ENCODE measurements at regions not wholly inside any gene's neighbourhood (a gene's known extent, or its start where the extent isn't known, plus 50 kb on each side); places are given as distances from the start of the nearest gene placed in this dataset.
"Not testable (repeated sequence)": the region's sequence is repeated elsewhere in the genome, so short reads cannot be mapped to it uniquely, and the experiment has no call there.

GRCh38 chr5:83857341-83857740, 136.7 kb upstream of the HAPLN1 start:
- H3K79me2 ChIP-seq (ENCODE audit: low read length), result no peaks in the 10 kb centered on the region
- no peak overlapping the region for H3K27ac ChIP-seq (ENCODE audit: low read length)
- no peak overlapping the region for H2AFZ ChIP-seq (ENCODE audit: low read length)
- no peak overlapping the region for H3K4me3 ChIP-seq (ENCODE audit: low read length)
- CTCF ChIA-PET, result no interaction called here
- POLR2A ChIA-PET (ENCODE audit: unreplicated experiment), result no interaction called here
- H3K9ac ChIP-seq (ENCODE audit: low read length), result no peak overlapping the region
- no peaks in the 10 kb centered on the region for H3K4me1 ChIP-seq (ENCODE audit: insufficient read depth, low read length)
- H3K4me2 ChIP-seq (ENCODE audit: low read length), result no peak overlapping the region
- no peaks in the 10 kb centered on the region for H3K9me3 ChIP-seq (ENCODE audit: low read length)
- ATAC-seq, result no peak
- no peaks in the 10 kb centered on the region for H3K27me3 ChIP-seq (ENCODE audit: low read length)
- TF ChIP-seq EZH2 (IDR thresholded peaks at IDR 0.05; ENCODE audit: low read length, unreplicated experiment), result no peak
- TF ChIP-seq CTCF (conservative IDR thresholded peaks at IDR 0.05; ENCODE audit: low read depth, low read length), result no peak
- TF ChIP-seq EZH2phosphoT487 (IDR thresholded peaks at IDR 0.05; ENCODE audit: borderline replicate concordance, low read length), result no peak
- H4K20me1 ChIP-seq (ENCODE audit: low read length), result no peaks in the 10 kb centered on the region
- intact Hi-C loops (cut with micrococcal nuclease), result no loop called here
- no peak for DNase-seq
- no peaks in the 10 kb centered on the region for H3F3A ChIP-seq (ENCODE audit: low read length, unreplicated experiment)
- H3K36me3 ChIP-seq (ENCODE audit: low read depth, low read length), result no peaks in the 10 kb centered on the region
- H3K9me2 ChIP-seq (replicated peaks; ENCODE audit: low read length), result no peaks in the 10 kb centered on the region
- BruUV-seq (replicated peaks), result no TSS peak

DNA sequence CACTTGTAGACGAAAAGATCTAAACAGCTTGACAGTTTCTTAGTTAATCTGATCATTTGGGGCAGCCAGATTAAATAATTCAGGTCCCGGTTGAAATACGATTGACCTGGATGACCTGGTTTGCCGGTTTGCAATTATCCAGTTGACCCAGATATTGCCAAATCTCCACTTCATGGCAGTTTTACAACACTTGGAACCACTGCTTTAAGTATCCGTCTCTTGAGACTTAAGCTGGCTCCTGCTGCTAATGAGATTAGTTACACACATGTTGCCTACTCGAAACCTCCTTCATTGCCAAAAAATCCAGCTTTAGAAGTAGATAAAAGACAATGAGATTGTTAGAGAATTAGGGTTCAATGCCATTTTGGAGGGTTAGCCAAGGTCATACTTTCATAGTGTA, 136.2 kb upstream of the HAPLN1 start:
- TF ChIP-seq CTCF (conservative IDR thresholded peaks at IDR 0.05; ENCODE audit: low read depth, low read length) (no peak), EZH2phosphoT487 (IDR thresholded peaks at IDR 0.05; ENCODE audit: borderline replicate concordance, low read length) (no peak), EZH2 (IDR thresholded peaks at IDR 0.05; ENCODE audit: low read length, unreplicated experiment) (no peak)
- no peak for ATAC-seq
- POLR2A ChIA-PET (ENCODE audit: unreplicated experiment), result no interaction called here
- intact Hi-C loops (cut with micrococcal nuclease), result no loop called here
- Histone ChIP-seq H4K20me1 (ENCODE audit: low read length) (no peaks in the 10 kb centered on the region), H3K9ac (ENCODE audit: low read length) (no peak overlapping the region), H3K9me2 (replicated peaks; ENCODE audit: low read length) (no peaks in the 10 kb centered on the region), H3K36me3 (ENCODE audit: low read depth, low read length) (no peaks in the 10 kb centered on the region), H3K4me2 (ENCODE audit: low read length) (no peak overlapping the region), H3F3A (ENCODE audit: low read length, unreplicated experiment) (no peaks in the 10 kb centered on the region), H3K79me2 (ENCODE audit: low read length) (no peaks in the 10 kb centered on the region), H3K4me3 (ENCODE audit: low read length) (no peak overlapping the region), H2AFZ (ENCODE audit: low read length) (no peak overlapping the region), H3K4me1 (ENCODE audit: insufficient read depth, low read length) (no peaks in the 10 kb centered on the region), H3K27me3 (ENCODE audit: low read length) (no peaks in the 10 kb centered on the region), H3K27ac (ENCODE audit: low read length) (no peak overlapping the region), H3K9me3 (ENCODE audit: low read length) (no peaks in the 10 kb centered on the region)
- CTCF ChIA-PET, result no interaction called here
- no TSS peak for BruUV-seq (replicated peaks)
- DNase-seq, result no peak

DNA sequence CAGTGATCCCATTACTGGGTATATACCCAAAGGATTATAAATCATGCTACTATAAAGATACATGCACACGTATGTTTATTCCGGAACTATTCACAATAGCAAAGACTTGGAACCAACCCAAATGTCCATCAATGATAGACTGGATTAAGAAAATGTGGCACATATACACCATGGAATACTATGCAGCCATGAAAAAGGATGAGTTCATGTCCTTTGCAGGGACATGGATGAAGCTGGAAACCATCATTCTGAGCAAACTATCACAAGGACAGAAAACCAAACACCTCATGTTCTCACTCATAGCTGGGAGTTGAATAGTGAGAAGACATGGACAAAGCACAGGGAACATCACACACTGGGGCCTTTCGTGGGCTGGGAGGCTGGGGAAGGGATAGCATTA, 129.8 kb upstream of the HAPLN1 start:
- POLR2A ChIA-PET (ENCODE audit: unreplicated experiment), result not testable (repeated sequence)

More for the DNA sequence above, 129.8 kb upstream of the HAPLN1 start:
- H3K9me2 ChIP-seq (replicated peaks; ENCODE audit: low read length); DNase-seq; H3K27ac ChIP-seq (ENCODE audit: low read length); H3K27me3 ChIP-seq (ENCODE audit: low read length); ATAC-seq; H3F3A ChIP-seq (ENCODE audit: low read length, unreplicated experiment); H3K4me1 ChIP-seq (ENCODE audit: insufficient read depth, low read length); H3K36me3 ChIP-seq (ENCODE audit: low read depth, low read length); H3K4me3 ChIP-seq (ENCODE audit: low read length); CTCF ChIA-PET; H3K79me2 ChIP-seq (ENCODE audit: low read length); H2AFZ ChIP-seq (ENCODE audit: low read length); intact Hi-C loops (cut with micrococcal nuclease); H4K20me1 ChIP-seq (ENCODE audit: low read length); BruUV-seq (replicated peaks); H3K9me3 ChIP-seq (ENCODE audit: low read length); H3K9ac ChIP-seq (ENCODE audit: low read length); H3K4me2 ChIP-seq (ENCODE audit: low read length): not testable (repeated sequence)
